PC-9 (cell line): ENCODE measurements at regions not wholly inside any gene's neighbourhood (a gene's known extent, or its start where the extent isn't known, plus 50 kb on each side); places are given as distances from the start of the nearest gene placed in this dataset.
"Not testable (repeated sequence)": the region's sequence is repeated elsewhere in the genome, so short reads cannot be mapped to it uniquely, and the experiment has no call there.

Source experiments
- BruUV-seq: library from RNA; stranded (reverse); fragments of 400-500 nt; replicated peaks from 2 replicates; lab custom pipeline; 2021; lab: Mats Ljungman, UMichigan
- CTCF ChIA-PET: fragments of 300-600 bp; sonication (Branson Sonifier 250); formaldehyde crosslinking; loops from one replicate; lab custom pipeline; 2022; ENCODE audit warnings: antibody characterized with exemption; lab: Charles Lee
- POLR2A ChIA-PET: fragments of 300-600 bp; sonication (Branson Sonifier 250); formaldehyde crosslinking; loops from one replicate; lab custom pipeline; 2022; ENCODE audit warnings: antibody characterized with exemption; ENCODE audit not compliant: unreplicated experiment; lab: Charles Lee
- DNase-seq, 2 experiments: peaks; one replicate each; pipeline versions ENCODE4 v3.0.0 to v3.0.0-alpha.2; 2015 to 2022; ENCODE audit warnings: mixed read lengths in 1 of 2
- H2AFZ ChIP-seq: fragments of 200-600 bp; sonication (generic); 2 replicates; pipeline ENCODE4 v1.8.1; 2017; ENCODE audit warnings: antibody characterized with exemption
- H3F3A ChIP-seq: fragments of 200-600 bp; sonication (generic); 2 replicates; pipeline ENCODE4 v1.8.1; 2017; ENCODE audit warnings: antibody characterized with exemption, mild to moderate bottlenecking, low read depth; ENCODE audit not compliant: insufficient read depth
- H3K27ac ChIP-seq: fragments of 200-600 bp; sonication (generic); 2 replicates; pipeline ENCODE4 v1.6.1; 2016; ENCODE audit warnings: mixed run types
- H3K27me3 ChIP-seq: fragments of 200-600 bp; sonication (generic); 2 replicates; pipeline ENCODE4 v1.6.1; 2016; ENCODE audit warnings: low read depth, mixed run types; ENCODE audit not compliant: insufficient read depth
- H3K36me3 ChIP-seq: fragments of 200-600 bp; sonication (generic); 2 replicates; pipeline ENCODE4 v1.6.1; 2016; ENCODE audit warnings: low read depth, mixed run types
- H3K4me1 ChIP-seq: fragments of 200-600 bp; sonication (generic); replicated peaks from 2 replicates; pipeline ENCODE4 v1.6.1; 2016; ENCODE audit warnings: mixed run types; ENCODE audit not compliant: insufficient read depth
- H3K4me2 ChIP-seq: fragments of 200-600 bp; sonication (generic); 2 replicates; pipeline ENCODE4 v1.6.1; 2017; ENCODE audit warnings: mixed run types
- H3K4me3 ChIP-seq: fragments of 200-600 bp; sonication (generic); 2 replicates; pipeline ENCODE4 v1.6.1; 2016; ENCODE audit warnings: mixed run types
- H3K79me2 ChIP-seq: fragments of 200-600 bp; sonication (generic); 2 replicates; pipeline ENCODE4 v1.6.1; 2017; ENCODE audit warnings: low read depth, mixed run types
- H3K9me2 ChIP-seq: fragments of 200-600 bp; sonication (generic); 2 replicates; pipeline ENCODE4 v1.8.1; 2017; ENCODE audit warnings: mild to moderate bottlenecking; ENCODE audit not compliant: insufficient read depth
- H3K9me3 ChIP-seq: fragments of 200-600 bp; sonication (generic); 2 replicates; pipeline ENCODE4 v1.8.1; 2016; ENCODE audit warnings: low read depth; ENCODE audit not compliant: insufficient read depth
- H4K20me1 ChIP-seq: fragments of 200-600 bp; sonication (generic); 2 replicates; pipeline ENCODE4 v1.8.1; 2017; ENCODE audit not compliant: insufficient read depth
- EZH2 ChIP-seq: fragments of 200-600 bp; sonication (generic); IDR thresholded peaks from 2 replicates; pipeline ENCODE4 v1.8.0; 2017; ENCODE audit warnings: antibody characterized with exemption, low read depth
- intact Hi-C: fragments of 100-400 bp; cut with micrococcal nuclease; formaldehyde crosslinking; loops from one replicate; pipeline ENCODE4 v1.10.0; 2022; ENCODE audit not compliant: unreplicated experiment
- TF ChIP-seq, protein P1 (sequence below): fragments of 200-600 bp; sonication (generic); conservative IDR thresholded peaks from 2 replicates; pipeline ENCODE4 v1.6.1; 2017; ENCODE audit warnings: mixed run types, antibody characterized with exemption, mild to moderate bottlenecking, moderate library complexity

DNA sequence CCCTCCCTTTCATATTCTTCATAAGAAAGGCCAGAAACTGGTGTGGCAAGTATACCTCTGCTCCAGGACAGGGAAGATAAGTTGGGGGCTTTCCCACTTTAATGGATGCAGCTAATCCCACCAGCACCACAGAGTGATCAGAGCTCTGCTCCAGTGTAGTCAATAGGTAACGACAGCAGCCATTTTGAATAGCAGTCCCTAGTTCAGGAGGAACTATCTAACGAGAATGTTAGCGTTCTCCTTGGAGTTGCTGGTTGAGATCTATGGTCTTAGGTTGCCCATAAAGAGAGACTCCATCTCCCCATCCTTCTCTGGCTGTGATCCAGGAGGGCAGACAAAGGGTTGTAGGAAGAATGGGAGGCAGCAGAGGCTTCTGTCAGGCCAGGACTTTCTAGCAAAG lies 64.0 kb upstream of the CCDC90B start:
- TF ChIP-seq, protein P1, sequence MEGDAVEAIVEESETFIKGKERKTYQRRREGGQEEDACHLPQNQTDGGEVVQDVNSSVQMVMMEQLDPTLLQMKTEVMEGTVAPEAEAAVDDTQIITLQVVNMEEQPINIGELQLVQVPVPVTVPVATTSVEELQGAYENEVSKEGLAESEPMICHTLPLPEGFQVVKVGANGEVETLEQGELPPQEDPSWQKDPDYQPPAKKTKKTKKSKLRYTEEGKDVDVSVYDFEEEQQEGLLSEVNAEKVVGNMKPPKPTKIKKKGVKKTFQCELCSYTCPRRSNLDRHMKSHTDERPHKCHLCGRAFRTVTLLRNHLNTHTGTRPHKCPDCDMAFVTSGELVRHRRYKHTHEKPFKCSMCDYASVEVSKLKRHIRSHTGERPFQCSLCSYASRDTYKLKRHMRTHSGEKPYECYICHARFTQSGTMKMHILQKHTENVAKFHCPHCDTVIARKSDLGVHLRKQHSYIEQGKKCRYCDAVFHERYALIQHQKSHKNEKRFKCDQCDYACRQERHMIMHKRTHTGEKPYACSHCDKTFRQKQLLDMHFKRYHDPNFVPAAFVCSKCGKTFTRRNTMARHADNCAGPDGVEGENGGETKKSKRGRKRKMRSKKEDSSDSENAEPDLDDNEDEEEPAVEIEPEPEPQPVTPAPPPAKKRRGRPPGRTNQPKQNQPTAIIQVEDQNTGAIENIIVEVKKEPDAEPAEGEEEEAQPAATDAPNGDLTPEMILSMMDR, result no peak
- no peak for TF ChIP-seq EZH2
- no peaks in the 10 kb centered on the region for H3K36me3 ChIP-seq
- no peaks in the 10 kb centered on the region for H3K79me2 ChIP-seq
- no peak for DNase-seq
- H3F3A ChIP-seq, result no peaks in the 10 kb centered on the region
- intact Hi-C loops, result no loop called here
- no peaks in the 10 kb centered on the region for H3K9me3 ChIP-seq
- BruUV-seq, result no TSS peak
- H3K27ac ChIP-seq, result no peak overlapping the region
- H3K4me2 ChIP-seq, result no peak overlapping the region
- ChIA-PET CTCF (no interaction called here), POLR2A (no interaction called here)
- no peaks in the 10 kb centered on the region for H3K9me2 ChIP-seq
- H4K20me1 ChIP-seq, result no peaks in the 10 kb centered on the region
- no peak overlapping the region for H3K4me3 ChIP-seq
- H3K4me1 ChIP-seq, result no peaks in the 10 kb centered on the region
- 0 out of 2 replicates have a peak, but pooled peaks cover 6% of the 10 kb centered on the region for H3K27me3 ChIP-seq
- H2AFZ ChIP-seq, result no peak overlapping the region

DNA sequence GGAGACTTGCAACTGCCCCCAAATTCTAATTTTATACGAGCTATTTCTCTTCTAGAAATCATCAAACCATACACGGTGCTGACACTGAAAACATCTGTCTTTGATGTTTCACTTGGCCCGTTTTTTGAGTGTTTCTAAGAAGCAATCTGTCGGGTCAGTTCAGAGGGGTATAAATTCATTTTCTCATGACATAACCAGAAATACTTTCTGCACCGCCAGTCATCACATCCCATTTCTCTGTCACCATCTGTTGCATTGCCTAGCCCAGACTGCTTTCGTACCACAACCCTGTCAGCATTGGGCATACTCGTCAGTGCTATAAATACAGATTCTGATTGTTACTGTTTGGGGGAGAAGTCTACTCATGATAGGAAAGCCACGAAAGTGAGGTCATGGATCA lies 63.1 kb upstream of the CCDC90B start:
- Histone ChIP-seq H3K4me1 (no peaks in the 10 kb centered on the region), H3K9me3 (no peaks in the 10 kb centered on the region), H3K27me3 (0 out of 2 replicates have a peak, but pooled peaks cover 6% of the 10 kb centered on the region), H3K4me2 (no peak overlapping the region), H3K4me3 (no peak overlapping the region), H3K9me2 (no peaks in the 10 kb centered on the region), H3K27ac (no peak overlapping the region), H4K20me1 (no peaks in the 10 kb centered on the region), H2AFZ (no peak overlapping the region), H3K79me2 (no peaks in the 10 kb centered on the region), H3F3A (no peaks in the 10 kb centered on the region), H3K36me3 (no peaks in the 10 kb centered on the region)
- ChIA-PET POLR2A (no interaction called here), CTCF (no interaction called here)
- BruUV-seq, result no TSS peak
- no peak for DNase-seq
- no peak for TF ChIP-seq EZH2
- TF ChIP-seq, protein P1, result no peak
- intact Hi-C loops, result no loop called here

DNA sequence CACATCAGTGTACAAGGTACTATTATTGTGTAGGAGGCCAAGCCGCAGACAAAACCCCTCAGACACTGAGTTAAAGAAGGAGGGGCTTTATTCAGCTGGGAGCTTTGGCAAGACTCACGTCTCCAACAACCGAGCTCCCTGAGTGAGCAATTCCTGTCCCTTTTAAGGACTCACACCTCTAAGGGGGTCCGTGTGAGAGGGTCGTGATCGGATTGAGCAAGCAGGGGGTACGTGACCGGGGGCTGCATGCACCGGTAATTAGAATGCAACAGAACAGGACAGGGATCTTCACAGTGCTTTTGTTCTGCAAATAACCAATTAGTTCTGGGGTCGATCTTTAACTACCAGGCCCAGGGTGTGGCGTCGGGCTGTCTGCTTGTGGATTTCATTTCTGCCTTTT lies 60.5 kb upstream of the CCDC90B start:
- H4K20me1 ChIP-seq, intact Hi-C loops, H3K27me3 ChIP-seq, DNase-seq, H3K4me3 ChIP-seq, H3F3A ChIP-seq, POLR2A ChIA-PET, CTCF ChIA-PET, H3K9me2 ChIP-seq, H3K27ac ChIP-seq, H2AFZ ChIP-seq, H3K36me3 ChIP-seq, H3K4me2 ChIP-seq, H3K9me3 ChIP-seq, BruUV-seq, H3K4me1 ChIP-seq, H3K79me2 ChIP-seq: not testable (repeated sequence)

DNA sequence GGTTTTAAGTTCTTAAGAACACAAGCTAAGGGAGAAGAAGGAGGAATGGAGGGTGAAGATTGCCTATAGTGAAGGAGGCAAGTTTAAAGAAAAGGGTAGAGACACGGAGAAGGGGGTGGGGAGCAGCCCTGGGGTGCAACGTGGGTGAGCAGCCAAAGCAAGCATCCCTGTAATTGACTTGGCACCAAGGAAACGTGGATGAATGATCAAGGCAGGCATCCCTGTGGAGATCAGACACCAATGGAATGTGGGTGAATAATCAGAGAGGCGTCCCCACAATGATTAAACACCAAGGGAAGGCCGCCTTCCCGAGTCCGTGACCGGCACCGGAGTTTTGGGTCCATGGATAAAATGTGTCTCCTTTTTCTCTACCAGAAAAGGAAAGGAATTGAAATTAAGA lies 58.4 kb upstream of the CCDC90B start:
- DNase-seq, BruUV-seq, CTCF ChIA-PET, H3K4me2 ChIP-seq, H4K20me1 ChIP-seq, H3K79me2 ChIP-seq, H3K27ac ChIP-seq, H3K4me3 ChIP-seq, POLR2A ChIA-PET, H3K36me3 ChIP-seq, H3K27me3 ChIP-seq, H3K4me1 ChIP-seq, intact Hi-C loops, H3F3A ChIP-seq, H3K9me2 ChIP-seq, H2AFZ ChIP-seq, H3K9me3 ChIP-seq: not testable (repeated sequence)
